ENCODE measurements at regions not wholly inside any gene's neighbourhood (a gene's known extent, or its start where the extent isn't known, plus 50 kb on each side); places are given as distances from the start of the nearest gene placed in this dataset.

DNA sequence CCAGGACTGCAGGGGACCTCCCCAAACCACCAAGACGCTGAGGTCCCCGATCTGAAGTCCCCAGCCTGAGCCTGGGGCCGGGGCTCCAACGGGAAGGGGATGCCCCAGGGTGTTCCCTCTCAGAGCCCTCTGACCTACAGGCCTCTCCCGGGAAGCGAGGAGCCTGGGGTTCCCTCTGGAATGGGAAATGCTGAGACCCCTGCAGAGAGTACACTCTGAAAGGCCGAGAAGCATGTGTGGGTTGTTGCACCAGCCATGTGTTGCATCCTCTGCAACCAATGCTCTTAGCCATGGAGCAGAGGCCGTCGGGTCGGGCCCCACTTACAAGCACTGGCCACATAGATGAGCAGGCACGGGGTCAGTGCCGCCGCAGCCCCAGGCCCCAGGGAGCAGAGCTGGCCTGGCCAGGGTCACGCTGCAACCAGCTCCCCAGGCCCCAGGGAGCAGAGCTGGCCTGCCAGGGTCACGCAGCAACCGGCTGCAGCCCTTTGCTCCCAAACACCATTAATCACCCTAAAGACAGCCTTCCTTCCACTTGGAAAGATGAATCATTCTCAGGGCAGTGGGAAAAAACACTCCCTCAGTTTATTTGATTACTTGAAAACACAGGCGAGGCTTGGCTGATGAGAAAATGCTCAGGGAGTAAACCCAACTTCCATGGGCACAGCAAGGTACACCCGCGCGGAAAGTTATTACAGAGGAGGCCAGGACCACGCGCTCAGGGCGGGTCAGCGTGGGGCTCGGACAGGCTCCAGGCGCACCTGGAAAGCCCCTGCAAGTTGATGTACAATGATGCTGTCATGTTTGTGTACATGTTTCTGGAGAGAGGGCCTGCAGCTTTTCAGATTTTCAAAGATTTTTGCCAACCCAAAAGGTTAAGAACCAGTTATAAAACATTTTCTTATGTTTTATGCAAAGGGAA lies 78.0 kb upstream of the AFDN start (continued):
- TF ChIP-seq, protein P1, sequence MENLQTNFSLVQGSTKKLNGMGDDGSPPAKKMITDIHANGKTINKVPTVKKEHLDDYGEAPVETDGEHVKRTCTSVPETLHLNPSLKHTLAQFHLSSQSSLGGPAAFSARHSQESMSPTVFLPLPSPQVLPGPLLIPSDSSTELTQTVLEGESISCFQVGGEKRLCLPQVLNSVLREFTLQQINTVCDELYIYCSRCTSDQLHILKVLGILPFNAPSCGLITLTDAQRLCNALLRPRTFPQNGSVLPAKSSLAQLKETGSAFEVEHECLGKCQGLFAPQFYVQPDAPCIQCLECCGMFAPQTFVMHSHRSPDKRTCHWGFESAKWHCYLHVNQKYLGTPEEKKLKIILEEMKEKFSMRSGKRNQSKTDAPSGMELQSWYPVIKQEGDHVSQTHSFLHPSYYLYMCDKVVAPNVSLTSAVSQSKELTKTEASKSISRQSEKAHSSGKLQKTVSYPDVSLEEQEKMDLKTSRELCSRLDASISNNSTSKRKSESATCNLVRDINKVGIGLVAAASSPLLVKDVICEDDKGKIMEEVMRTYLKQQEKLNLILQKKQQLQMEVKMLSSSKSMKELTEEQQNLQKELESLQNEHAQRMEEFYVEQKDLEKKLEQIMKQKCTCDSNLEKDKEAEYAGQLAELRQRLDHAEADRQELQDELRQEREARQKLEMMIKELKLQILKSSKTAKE (CRISPR knock-in tag; IDR thresholded peaks at IDR 0.05; ENCODE audit: borderline replicate concordance), result no peak
- no peak for TF ChIP-seq ISL2 (CRISPR knock-in tag; IDR thresholded peaks at IDR 0.05)
- TF ChIP-seq, protein P2, sequence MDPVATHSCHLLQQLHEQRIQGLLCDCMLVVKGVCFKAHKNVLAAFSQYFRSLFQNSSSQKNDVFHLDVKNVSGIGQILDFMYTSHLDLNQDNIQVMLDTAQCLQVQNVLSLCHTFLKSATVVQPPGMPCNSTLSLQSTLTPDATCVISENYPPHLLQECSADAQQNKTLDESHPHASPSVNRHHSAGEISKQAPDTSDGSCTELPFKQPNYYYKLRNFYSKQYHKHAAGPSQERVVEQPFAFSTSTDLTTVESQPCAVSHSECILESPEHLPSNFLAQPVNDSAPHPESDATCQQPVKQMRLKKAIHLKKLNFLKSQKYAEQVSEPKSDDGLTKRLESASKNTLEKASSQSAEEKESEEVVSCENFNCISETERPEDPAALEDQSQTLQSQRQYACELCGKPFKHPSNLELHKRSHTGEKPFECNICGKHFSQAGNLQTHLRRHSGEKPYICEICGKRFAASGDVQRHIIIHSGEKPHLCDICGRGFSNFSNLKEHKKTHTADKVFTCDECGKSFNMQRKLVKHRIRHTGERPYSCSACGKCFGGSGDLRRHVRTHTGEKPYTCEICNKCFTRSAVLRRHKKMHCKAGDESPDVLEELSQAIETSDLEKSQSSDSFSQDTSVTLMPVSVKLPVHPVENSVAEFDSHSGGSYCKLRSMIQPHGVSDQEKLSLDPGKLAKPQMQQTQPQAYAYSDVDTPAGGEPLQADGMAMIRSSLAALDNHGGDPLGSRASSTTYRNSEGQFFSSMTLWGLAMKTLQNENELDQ (CRISPR knock-in tag; IDR thresholded peaks at IDR 0.05; ENCODE audit: borderline replicate concordance), result no peak
- no peak for TF ChIP-seq ZEB1 (IDR thresholded peaks at IDR 0.05; ENCODE audit: insufficient replicate concordance, low read depth)
- TF ChIP-seq, protein P3, sequence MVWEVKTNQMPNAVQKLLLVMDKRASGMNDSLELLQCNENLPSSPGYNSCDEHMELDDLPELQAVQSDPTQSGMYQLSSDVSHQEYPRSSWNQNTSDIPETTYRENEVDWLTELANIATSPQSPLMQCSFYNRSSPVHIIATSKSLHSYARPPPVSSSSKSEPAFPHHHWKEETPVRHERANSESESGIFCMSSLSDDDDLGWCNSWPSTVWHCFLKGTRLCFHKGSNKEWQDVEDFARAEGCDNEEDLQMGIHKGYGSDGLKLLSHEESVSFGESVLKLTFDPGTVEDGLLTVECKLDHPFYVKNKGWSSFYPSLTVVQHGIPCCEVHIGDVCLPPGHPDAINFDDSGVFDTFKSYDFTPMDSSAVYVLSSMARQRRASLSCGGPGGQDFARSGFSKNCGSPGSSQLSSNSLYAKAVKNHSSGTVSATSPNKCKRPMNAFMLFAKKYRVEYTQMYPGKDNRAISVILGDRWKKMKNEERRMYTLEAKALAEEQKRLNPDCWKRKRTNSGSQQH (CRISPR knock-in tag; IDR thresholded peaks at IDR 0.05; ENCODE audit: low read depth), result no peak
- TF ChIP-seq, protein P4, sequence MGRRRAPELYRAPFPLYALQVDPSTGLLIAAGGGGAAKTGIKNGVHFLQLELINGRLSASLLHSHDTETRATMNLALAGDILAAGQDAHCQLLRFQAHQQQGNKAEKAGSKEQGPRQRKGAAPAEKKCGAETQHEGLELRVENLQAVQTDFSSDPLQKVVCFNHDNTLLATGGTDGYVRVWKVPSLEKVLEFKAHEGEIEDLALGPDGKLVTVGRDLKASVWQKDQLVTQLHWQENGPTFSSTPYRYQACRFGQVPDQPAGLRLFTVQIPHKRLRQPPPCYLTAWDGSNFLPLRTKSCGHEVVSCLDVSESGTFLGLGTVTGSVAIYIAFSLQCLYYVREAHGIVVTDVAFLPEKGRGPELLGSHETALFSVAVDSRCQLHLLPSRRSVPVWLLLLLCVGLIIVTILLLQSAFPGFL (CRISPR knock-in tag; IDR thresholded peaks at IDR 0.05), result no peak
- no peak for TF ChIP-seq ZNF781 (CRISPR knock-in tag; IDR thresholded peaks at IDR 0.05; ENCODE audit: borderline replicate concordance, not compliant biosample characterization)
- no peak for TF ChIP-seq ZNF383 (CRISPR knock-in tag; IDR thresholded peaks at IDR 0.05; ENCODE audit: borderline replicate concordance)
- TF ChIP-seq, protein P5, sequence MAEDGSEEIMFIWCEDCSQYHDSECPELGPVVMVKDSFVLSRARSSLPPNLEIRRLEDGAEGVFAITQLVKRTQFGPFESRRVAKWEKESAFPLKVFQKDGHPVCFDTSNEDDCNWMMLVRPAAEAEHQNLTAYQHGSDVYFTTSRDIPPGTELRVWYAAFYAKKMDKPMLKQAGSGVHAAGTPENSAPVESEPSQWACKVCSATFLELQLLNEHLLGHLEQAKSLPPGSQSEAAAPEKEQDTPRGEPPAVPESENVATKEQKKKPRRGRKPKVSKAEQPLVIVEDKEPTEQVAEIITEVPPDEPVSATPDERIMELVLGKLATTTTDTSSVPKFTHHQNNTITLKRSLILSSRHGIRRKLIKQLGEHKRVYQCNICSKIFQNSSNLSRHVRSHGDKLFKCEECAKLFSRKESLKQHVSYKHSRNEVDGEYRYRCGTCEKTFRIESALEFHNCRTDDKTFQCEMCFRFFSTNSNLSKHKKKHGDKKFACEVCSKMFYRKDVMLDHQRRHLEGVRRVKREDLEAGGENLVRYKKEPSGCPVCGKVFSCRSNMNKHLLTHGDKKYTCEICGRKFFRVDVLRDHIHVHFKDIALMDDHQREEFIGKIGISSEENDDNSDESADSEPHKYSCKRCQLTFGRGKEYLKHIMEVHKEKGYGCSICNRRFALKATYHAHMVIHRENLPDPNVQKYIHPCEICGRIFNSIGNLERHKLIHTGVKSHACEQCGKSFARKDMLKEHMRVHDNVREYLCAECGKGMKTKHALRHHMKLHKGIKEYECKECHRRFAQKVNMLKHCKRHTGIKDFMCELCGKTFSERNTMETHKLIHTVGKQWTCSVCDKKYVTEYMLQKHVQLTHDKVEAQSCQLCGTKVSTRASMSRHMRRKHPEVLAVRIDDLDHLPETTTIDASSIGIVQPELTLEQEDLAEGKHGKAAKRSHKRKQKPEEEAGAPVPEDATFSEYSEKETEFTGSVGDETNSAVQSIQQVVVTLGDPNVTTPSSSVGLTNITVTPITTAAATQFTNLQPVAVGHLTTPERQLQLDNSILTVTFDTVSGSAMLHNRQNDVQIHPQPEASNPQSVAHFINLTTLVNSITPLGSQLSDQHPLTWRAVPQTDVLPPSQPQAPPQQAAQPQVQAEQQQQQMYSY (CRISPR knock-in tag; IDR thresholded peaks at IDR 0.05), result no peak
- no peak for TF ChIP-seq ZNF101 (CRISPR knock-in tag; IDR thresholded peaks at IDR 0.05; ENCODE audit: borderline replicate concordance, low read depth)
- no peak for TF ChIP-seq ZNF552 (CRISPR knock-in tag; IDR thresholded peaks at IDR 0.05; ENCODE audit: borderline replicate concordance)
- no peak for TF ChIP-seq SATB2 (CRISPR knock-in tag; IDR thresholded peaks at IDR 0.05)
- TF ChIP-seq TBL1XR1 (IDR thresholded peaks at IDR 0.05; ENCODE audit: borderline replicate concordance, low read length, partially characterized antibody), result no peak
- TF ChIP-seq ZNF777 (CRISPR knock-in tag; IDR thresholded peaks at IDR 0.05), result no peak
- peak; percentile 23; the same call in 1 of the 2 replicates for TF ChIP-seq FOXA3 (CRISPR knock-in tag; IDR thresholded peaks at IDR 0.05)
- TF ChIP-seq, protein P6, sequence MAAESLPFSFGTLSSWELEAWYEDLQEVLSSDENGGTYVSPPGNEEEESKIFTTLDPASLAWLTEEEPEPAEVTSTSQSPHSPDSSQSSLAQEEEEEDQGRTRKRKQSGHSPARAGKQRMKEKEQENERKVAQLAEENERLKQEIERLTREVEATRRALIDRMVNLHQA (CRISPR knock-in tag; IDR thresholded peaks at IDR 0.05), result no peak
- no peak for TF ChIP-seq FOXM1 (CRISPR knock-in tag; IDR thresholded peaks at IDR 0.05)
